Neural progenitor cell (in vitro differentiated cells): ENCODE measurements at regions not wholly inside any gene's neighbourhood (a gene's known extent, or its start where the extent isn't known, plus 50 kb on each side); places are given as distances from the start of the nearest gene placed in this dataset.

Experiments
- CTCF ChIP-seq: fragments of 200-600 bp; sonication (generic); IDR thresholded peaks from 2 replicates; pipeline ENCODE4 v1.5.1; 2017; ENCODE audit warnings: antibody characterized with exemption, mild to moderate bottlenecking
- EZH2 ChIP-seq: fragments of 200-600 bp; sonication (generic); IDR thresholded peaks from 2 replicates; pipeline ENCODE4 v1.6.1; 2017; ENCODE audit warnings: antibody characterized with exemption, mild to moderate bottlenecking, moderate library complexity
- EZH2phosphoT487 ChIP-seq: fragments of 200-600 bp; sonication (generic); IDR thresholded peaks from 2 replicates; pipeline ENCODE4 v1.6.1; 2017; ENCODE audit warnings: antibody characterized with exemption

- TF ChIP-seq CTCF (no peak), EZH2 (no peak), EZH2phosphoT487 (no peak)
These were observed 1024.9 kb downstream of the BCL11A start for GRCh38 chr2:59528525-59528924.
